T-helper 2 cell treated with Interferon-gamma antibody and Interleukin-4, amounts not matched to agents 5 μg/mL and 100 μg/mL, for 36 hours (primary cell): ENCODE measurements at regions not wholly inside any gene's neighbourhood (a gene's known extent, or its start where the extent isn't known, plus 50 kb on each side); places are given as distances from the start of the nearest gene placed in this dataset.
"Not testable (repeated sequence)": the region's sequence is repeated elsewhere in the genome, so short reads cannot be mapped to it uniquely, and the experiment has no call there.

Experiments
- DNase-seq: peaks from one replicate; pipeline ENCODE4 v3.0.0; 2021; ENCODE audit warnings: low spot score
- H3K27ac Mint-ChIP-seq: one replicate; pipeline ENCODE4 v1.8.0; 2021; ENCODE audit warnings: mild to moderate bottlenecking, mixed read lengths
- H3K27me3 Mint-ChIP-seq: one replicate; pipeline ENCODE4 v1.8.0; 2021; ENCODE audit warnings: low read depth, mixed read lengths
- H3K36me3 Mint-ChIP-seq: one replicate; pipeline ENCODE4 v1.8.0; 2021; ENCODE audit warnings: low read depth, mixed read lengths
- H3K4me1 Mint-ChIP-seq: one replicate; pipeline ENCODE4 v1.8.0; 2021; ENCODE audit warnings: low read depth, mixed read lengths
- H3K4me3 Mint-ChIP-seq: one replicate; pipeline ENCODE4 v1.8.0; 2022; ENCODE audit warnings: mild to moderate bottlenecking, moderate library complexity, mixed read lengths
- H3K9me3 Mint-ChIP-seq: one replicate; pipeline ENCODE4 v1.8.0; 2021; ENCODE audit warnings: mixed read lengths

GRCh38 chr13:83162493-83162892 lies 719.8 kb downstream of the SLITRK1 start:
- no peaks in the 10 kb centered on the region for H3K27me3 Mint-ChIP-seq
- DNase-seq = no peak
- no peaks in the 10 kb centered on the region for H3K36me3 Mint-ChIP-seq
- no peak overlapping the region for H3K4me3 Mint-ChIP-seq
- peaks cover 3% of the 10 kb centered on the region for H3K9me3 Mint-ChIP-seq
- H3K4me1 Mint-ChIP-seq = no peaks in the 10 kb centered on the region
- H3K27ac Mint-ChIP-seq = no peak overlapping the region

GRCh38 chr13:83153848-83154247 lies 728.4 kb downstream of the SLITRK1 start:
- Mint-ChIP-seq H3K36me3 (no peaks in the 10 kb centered on the region), H3K27me3 (no peaks in the 10 kb centered on the region), H3K9me3 (peaks cover 17% of the 10 kb centered on the region), H3K4me3 (no peak overlapping the region), H3K4me1 (no peaks in the 10 kb centered on the region), H3K27ac (no peak overlapping the region)
- no peak for DNase-seq

GRCh38 chr13:83151308-83151660 lies 731.0 kb downstream of the SLITRK1 start:
- H3K4me1 Mint-ChIP-seq = no peaks in the 10 kb centered on the region
- H3K9me3 Mint-ChIP-seq = peaks cover 30% of the 10 kb centered on the region
- no peak for DNase-seq
- no peak overlapping the region for H3K4me3 Mint-ChIP-seq
- no peak overlapping the region for H3K27ac Mint-ChIP-seq
- no peaks in the 10 kb centered on the region for H3K27me3 Mint-ChIP-seq
- H3K36me3 Mint-ChIP-seq = no peaks in the 10 kb centered on the region

GRCh38 chr13:83150616-83151307 lies 731.5 kb downstream of the SLITRK1 start:
- DNase-seq = no peak
- H3K36me3 Mint-ChIP-seq = no peaks in the 10 kb centered on the region
- H3K4me3 Mint-ChIP-seq = no peak overlapping the region
- no peak overlapping the region for H3K27ac Mint-ChIP-seq
- no peaks in the 10 kb centered on the region for H3K27me3 Mint-ChIP-seq
- no peaks in the 10 kb centered on the region for H3K4me1 Mint-ChIP-seq
- H3K9me3 Mint-ChIP-seq = peaks cover 30% of the 10 kb centered on the region

GRCh38 chr13:83136660-83137059 lies 745.6 kb downstream of the SLITRK1 start:
- no peak overlapping the region for H3K4me3 Mint-ChIP-seq
- no peaks in the 10 kb centered on the region for H3K4me1 Mint-ChIP-seq
- no peaks in the 10 kb centered on the region for H3K27me3 Mint-ChIP-seq
- peaks cover 21% of the 10 kb centered on the region for H3K9me3 Mint-ChIP-seq
- no peak for DNase-seq
- H3K27ac Mint-ChIP-seq = no peak overlapping the region
- H3K36me3 Mint-ChIP-seq = no peaks in the 10 kb centered on the region

- Mint-ChIP-seq H3K4me3 (no peak overlapping the region), H3K36me3 (no peaks in the 10 kb centered on the region)
- no peak for DNase-seq
Measured at GRCh38 chr13:83125791-83126190, 756.5 kb downstream of the SLITRK1 start.

GRCh38 chr13:83121896-83122295 lies 760.4 kb downstream of the SLITRK1 start:
- H3K4me3 Mint-ChIP-seq = no peak overlapping the region
- peaks cover 15% of the 10 kb centered on the region for H3K9me3 Mint-ChIP-seq
- no peaks in the 10 kb centered on the region for H3K27me3 Mint-ChIP-seq
- no peak overlapping the region for H3K27ac Mint-ChIP-seq
- no peak for DNase-seq
- no peaks in the 10 kb centered on the region for H3K4me1 Mint-ChIP-seq
- no peaks in the 10 kb centered on the region for H3K36me3 Mint-ChIP-seq

More at GRCh38 chr13:83125791-83126190, 756.5 kb downstream of the SLITRK1 start:
- Mint-ChIP-seq H3K27me3 (no peaks in the 10 kb centered on the region), H3K9me3 (peaks cover 30% of the 10 kb centered on the region), H3K4me1 (no peaks in the 10 kb centered on the region), H3K27ac (no peak overlapping the region)

- Mint-ChIP-seq H3K4me3 (no peak overlapping the region), H3K36me3 (no peaks in the 10 kb centered on the region), H3K27ac (no peak overlapping the region), H3K4me1 (no peaks in the 10 kb centered on the region), H3K27me3 (no peaks in the 10 kb centered on the region), H3K9me3 (peaks cover 22% of the 10 kb centered on the region)
- no peak for DNase-seq
Measured at GRCh38 chr13:83117046-83117445, 765.2 kb downstream of the SLITRK1 start.

GRCh38 chr13:83101574-83102247 lies 780.6 kb downstream of the SLITRK1 start:
- not testable (repeated sequence) for H3K27me3 Mint-ChIP-seq, H3K4me1 Mint-ChIP-seq, DNase-seq, H3K36me3 Mint-ChIP-seq, H3K27ac Mint-ChIP-seq, H3K4me3 Mint-ChIP-seq
- H3K9me3 Mint-ChIP-seq = peaks cover 26% of the 10 kb centered on the region

GRCh38 chr13:83100237-83100636 lies 782.0 kb downstream of the SLITRK1 start:
- no peak overlapping the region for H3K27ac Mint-ChIP-seq
- no peaks in the 10 kb centered on the region for H3K4me1 Mint-ChIP-seq
- DNase-seq = no peak
- no peaks in the 10 kb centered on the region for H3K36me3 Mint-ChIP-seq
- H3K4me3 Mint-ChIP-seq = no peak overlapping the region
- peaks cover 26% of the 10 kb centered on the region for H3K9me3 Mint-ChIP-seq
- no peaks in the 10 kb centered on the region for H3K27me3 Mint-ChIP-seq

- Mint-ChIP-seq H3K27ac (no peak overlapping the region), H3K27me3 (no peaks in the 10 kb centered on the region), H3K4me3 (no peak overlapping the region), H3K4me1 (no peaks in the 10 kb centered on the region), H3K9me3 (peaks cover 32% of the 10 kb centered on the region), H3K36me3 (no peaks in the 10 kb centered on the region)
- DNase-seq = no peak
Measured at GRCh38 chr13:83088858-83089257, 793.4 kb downstream of the SLITRK1 start.

GRCh38 chr13:83086948-83087347 lies 795.3 kb downstream of the SLITRK1 start:
- no peak overlapping the region for H3K4me3 Mint-ChIP-seq
- no peaks in the 10 kb centered on the region for H3K36me3 Mint-ChIP-seq
- H3K27me3 Mint-ChIP-seq = no peaks in the 10 kb centered on the region
- no peaks in the 10 kb centered on the region for H3K4me1 Mint-ChIP-seq
- H3K27ac Mint-ChIP-seq = no peak overlapping the region
- DNase-seq = no peak
- H3K9me3 Mint-ChIP-seq = peaks cover 36% of the 10 kb centered on the region

- H3K4me1 Mint-ChIP-seq = no peaks in the 10 kb centered on the region
- DNase-seq = no peak
- no peak overlapping the region for H3K27ac Mint-ChIP-seq
- peaks cover 28% of the 10 kb centered on the region for H3K9me3 Mint-ChIP-seq
- no peak overlapping the region for H3K4me3 Mint-ChIP-seq
- H3K36me3 Mint-ChIP-seq = no peaks in the 10 kb centered on the region
- H3K27me3 Mint-ChIP-seq = no peaks in the 10 kb centered on the region
Measured at GRCh38 chr13:83086088-83086487, 796.2 kb downstream of the SLITRK1 start.

GRCh38 chr13:83085186-83085900 lies 796.9 kb downstream of the SLITRK1 start:
- Mint-ChIP-seq H3K4me3 (no peak overlapping the region), H3K36me3 (no peaks in the 10 kb centered on the region), H3K9me3 (peaks cover 26% of the 10 kb centered on the region), H3K27ac (no peak overlapping the region), H3K27me3 (no peaks in the 10 kb centered on the region), H3K4me1 (no peaks in the 10 kb centered on the region)
- DNase-seq = no peak
